ENCODE measurements at regions not wholly inside any gene's neighbourhood (a gene's known extent, or its start where the extent isn't known, plus 50 kb on each side); places are given as distances from the start of the nearest gene placed in this dataset.

DNA sequence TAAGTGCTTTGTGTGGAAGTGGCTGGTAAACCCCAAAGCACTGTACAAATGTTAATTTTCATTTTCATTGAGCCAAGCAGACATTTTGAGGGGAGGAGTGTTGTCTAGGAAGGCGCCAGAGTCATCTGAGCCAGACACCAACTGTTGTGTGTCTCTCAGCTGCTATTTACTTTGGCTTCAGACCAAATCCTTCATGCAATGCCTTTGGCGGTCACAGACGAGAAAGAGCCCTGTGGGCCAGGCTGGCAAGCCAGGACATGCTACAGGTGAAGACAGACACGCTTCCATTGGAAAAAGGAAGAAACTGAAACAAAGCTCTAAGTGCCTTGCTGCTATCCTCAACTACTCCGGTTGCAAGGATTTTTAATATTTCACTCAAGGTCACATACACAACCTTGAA, 115.4 kb upstream of the CDC42EP3 start:
- Histone ChIP-seq H2BK120ac (ENCODE audit: low read depth, low read length, poor library complexity, severe bottlenecking) (no peak overlapping the region), H3K79me1 (ENCODE audit: insufficient read depth, low read depth, low read length, poor library complexity, severe bottlenecking) (no peaks in the 10 kb centered on the region), H3K27ac (ENCODE audit: insufficient read length, low read depth, low read length) (no peak overlapping the region), H2AK5ac (ENCODE audit: insufficient read length, low read length) (no peak overlapping the region), H3K56ac (ENCODE audit: insufficient read length, low read depth, low read length) (no peak overlapping the region), H4K91ac (ENCODE audit: insufficient read length, low read depth, low read length) (no peak overlapping the region), H4K5ac (ENCODE audit: insufficient read length, low read depth, low read length) (no peak overlapping the region), H4K8ac (replicated peaks; ENCODE audit: insufficient read length, low read depth, low read length) (no peak overlapping the region), H3K4me2 (ENCODE audit: insufficient read depth, insufficient read length, low read length) (no peak overlapping the region), H2BK15ac (ENCODE audit: low read depth, low read length) (no peak overlapping the region), H3K79me2 (ENCODE audit: insufficient read depth, low read length) (no peaks in the 10 kb centered on the region), H3K9ac (ENCODE audit: extremely low read depth, insufficient read length, low read length) (no peak overlapping the region), H3K27me3 (ENCODE audit: insufficient read depth, low read length) (no peaks in the 10 kb centered on the region), H3K4me1 (ENCODE audit: insufficient read depth, low read length) (no peaks in the 10 kb centered on the region), H3K4ac (ENCODE audit: low read depth, low read length) (no peak overlapping the region), H3K14ac (ENCODE audit: insufficient read depth, low read length) (no peak overlapping the region), H2BK12ac (ENCODE audit: insufficient read length, low read depth, low read length) (no peak overlapping the region), H4K20me1 (ENCODE audit: control insufficient read depth, insufficient read depth, insufficient read length) (no peaks in the 10 kb centered on the region), H3K23ac (ENCODE audit: insufficient read length, low read depth, low read length) (no peak overlapping the region), H2BK5ac (ENCODE audit: insufficient read length, low read length) (no peak overlapping the region), H3K18ac (ENCODE audit: insufficient read length, low read depth, low read length) (no peak overlapping the region), H3T11ph (ENCODE audit: low read length) (no peak overlapping the region), H3K9me3 (ENCODE audit: control insufficient read depth, low read depth, low read length) (no peaks in the 10 kb centered on the region), H2BK20ac (ENCODE audit: low read depth, low read length, poor library complexity, severe bottlenecking) (no peak overlapping the region), H3K23me2 (ENCODE audit: insufficient read length, low read depth, low read length, poor library complexity, severe bottlenecking) (no peaks in the 10 kb centered on the region), H2AFZ (ENCODE audit: low read length) (no peak overlapping the region)
- Mint-ChIP-seq H3K4me1 (no peaks in the 10 kb centered on the region), H3K36me3 (ENCODE audit: insufficient read depth in 1 of 3, low read depth in 3 of 3) (peaks cover 9 to 19% (median 14%) of the 10 kb centered on the region in 3 experiments; a peak in 6 of 7 replicates), H3K4me3 (no peak overlapping the region), H3K27me3 (ENCODE audit: low read depth) (no peaks in the 10 kb centered on the region; the same call in 1 of the 2 replicates), H3K27ac (no peak overlapping the region), H3K9me3 (peaks cover 15 to 19% of the 10 kb centered on the region in 2 experiments)
- whole genome bisulfite sequencing (ENCODE audit: extremely low coverage, insufficient read length, low lambda C conversion rate): no CpG with 5 or more reads among the region's 5 CpGs
- DNase-seq: no peak
- TF ChIP-seq, protein P1, sequence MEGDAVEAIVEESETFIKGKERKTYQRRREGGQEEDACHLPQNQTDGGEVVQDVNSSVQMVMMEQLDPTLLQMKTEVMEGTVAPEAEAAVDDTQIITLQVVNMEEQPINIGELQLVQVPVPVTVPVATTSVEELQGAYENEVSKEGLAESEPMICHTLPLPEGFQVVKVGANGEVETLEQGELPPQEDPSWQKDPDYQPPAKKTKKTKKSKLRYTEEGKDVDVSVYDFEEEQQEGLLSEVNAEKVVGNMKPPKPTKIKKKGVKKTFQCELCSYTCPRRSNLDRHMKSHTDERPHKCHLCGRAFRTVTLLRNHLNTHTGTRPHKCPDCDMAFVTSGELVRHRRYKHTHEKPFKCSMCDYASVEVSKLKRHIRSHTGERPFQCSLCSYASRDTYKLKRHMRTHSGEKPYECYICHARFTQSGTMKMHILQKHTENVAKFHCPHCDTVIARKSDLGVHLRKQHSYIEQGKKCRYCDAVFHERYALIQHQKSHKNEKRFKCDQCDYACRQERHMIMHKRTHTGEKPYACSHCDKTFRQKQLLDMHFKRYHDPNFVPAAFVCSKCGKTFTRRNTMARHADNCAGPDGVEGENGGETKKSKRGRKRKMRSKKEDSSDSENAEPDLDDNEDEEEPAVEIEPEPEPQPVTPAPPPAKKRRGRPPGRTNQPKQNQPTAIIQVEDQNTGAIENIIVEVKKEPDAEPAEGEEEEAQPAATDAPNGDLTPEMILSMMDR (conservative IDR thresholded peaks at IDR 0.05): no peak
